ENCODE measurements at regions not wholly inside any gene's neighbourhood (a gene's known extent, or its start where the extent isn't known, plus 50 kb on each side); places are given as distances from the start of the nearest gene placed in this dataset.

DNA sequence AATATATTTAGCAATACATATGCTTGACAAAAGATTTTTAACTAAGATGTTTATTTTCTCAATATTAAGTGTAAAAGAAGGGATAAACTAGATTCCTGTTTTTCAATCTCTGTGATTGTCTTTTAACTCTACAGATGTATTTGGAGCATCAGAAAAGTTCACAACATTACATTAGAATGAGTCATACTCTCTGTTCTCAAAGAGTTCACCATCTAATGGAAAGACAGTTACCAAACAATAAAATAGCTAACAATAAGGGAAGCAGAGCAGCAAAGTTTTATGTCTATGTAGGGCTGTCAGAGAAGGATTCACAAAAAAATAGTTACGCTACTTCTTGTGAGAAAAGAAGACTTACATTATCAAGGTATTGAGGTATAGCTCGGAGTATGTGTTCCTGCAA is 109.2 kb upstream of the MAP2 start:
- CTCF ChIA-PET, result interaction anchor here (1.4 kb wide), 1 partner anchor 20 kb away, joined by 4 read pairs; no protein-coding TSS in a partner anchor
- H3K27me3 ChIP-seq (ENCODE audit: insufficient read depth), result no peaks in the 10 kb centered on the region
- 74% methylated on average over 2 of the region's 2 CpGs for WGBS (ENCODE audit: low lambda C conversion rate)
- H3K36me3 ChIP-seq (replicated peaks in 1 of 2; ENCODE audit: control insufficient read depth in 1 of 2, insufficient read depth in 2 of 2, low read length in 1 of 2), result no peaks in the 10 kb centered on the region
- no peak overlapping the region for H3K9ac ChIP-seq
- H3K4me1 ChIP-seq (ENCODE audit: control insufficient read depth in 1 of 2, insufficient read depth in 2 of 2, low read depth in 1 of 2, low read length in 1 of 2), result no peaks in the 10 kb centered on the region
- H3F3A ChIP-seq (replicated peaks; ENCODE audit: insufficient read depth), result no peaks in the 10 kb centered on the region
- TF ChIP-seq, protein P1, sequence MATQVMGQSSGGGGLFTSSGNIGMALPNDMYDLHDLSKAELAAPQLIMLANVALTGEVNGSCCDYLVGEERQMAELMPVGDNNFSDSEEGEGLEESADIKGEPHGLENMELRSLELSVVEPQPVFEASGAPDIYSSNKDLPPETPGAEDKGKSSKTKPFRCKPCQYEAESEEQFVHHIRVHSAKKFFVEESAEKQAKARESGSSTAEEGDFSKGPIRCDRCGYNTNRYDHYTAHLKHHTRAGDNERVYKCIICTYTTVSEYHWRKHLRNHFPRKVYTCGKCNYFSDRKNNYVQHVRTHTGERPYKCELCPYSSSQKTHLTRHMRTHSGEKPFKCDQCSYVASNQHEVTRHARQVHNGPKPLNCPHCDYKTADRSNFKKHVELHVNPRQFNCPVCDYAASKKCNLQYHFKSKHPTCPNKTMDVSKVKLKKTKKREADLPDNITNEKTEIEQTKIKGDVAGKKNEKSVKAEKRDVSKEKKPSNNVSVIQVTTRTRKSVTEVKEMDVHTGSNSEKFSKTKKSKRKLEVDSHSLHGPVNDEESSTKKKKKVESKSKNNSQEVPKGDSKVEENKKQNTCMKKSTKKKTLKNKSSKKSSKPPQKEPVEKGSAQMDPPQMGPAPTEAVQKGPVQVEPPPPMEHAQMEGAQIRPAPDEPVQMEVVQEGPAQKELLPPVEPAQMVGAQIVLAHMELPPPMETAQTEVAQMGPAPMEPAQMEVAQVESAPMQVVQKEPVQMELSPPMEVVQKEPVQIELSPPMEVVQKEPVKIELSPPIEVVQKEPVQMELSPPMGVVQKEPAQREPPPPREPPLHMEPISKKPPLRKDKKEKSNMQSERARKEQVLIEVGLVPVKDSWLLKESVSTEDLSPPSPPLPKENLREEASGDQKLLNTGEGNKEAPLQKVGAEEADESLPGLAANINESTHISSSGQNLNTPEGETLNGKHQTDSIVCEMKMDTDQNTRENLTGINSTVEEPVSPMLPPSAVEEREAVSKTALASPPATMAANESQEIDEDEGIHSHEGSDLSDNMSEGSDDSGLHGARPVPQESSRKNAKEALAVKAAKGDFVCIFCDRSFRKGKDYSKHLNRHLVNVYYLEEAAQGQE (IDR thresholded peaks at IDR 0.05; ENCODE audit: low read depth, low read length), result no peak
- TF ChIP-seq PBX3 (IDR thresholded peaks at IDR 0.05) (no peak), RAD21 (IDR thresholded peaks at IDR 0.05; ENCODE audit: low read length) (no peak), NFIC (IDR thresholded peaks at IDR 0.05; ENCODE audit: borderline replicate concordance) (no peak), SIN3A (IDR thresholded peaks at IDR 0.05; ENCODE audit: borderline replicate concordance, low read depth, low read length) (no peak), POLR2AphosphoS5 (IDR thresholded peaks at IDR 0.05; ENCODE audit: low read depth, low read length) (no peak), CTCF (IDR thresholded peaks at IDR 0.05) (no peak), RCOR1 (IDR thresholded peaks at IDR 0.05; ENCODE audit: low read length) (no peak), EZH2phosphoT487 (IDR thresholded peaks at IDR 0.05; ENCODE audit: borderline replicate concordance, low read depth) (no peak), JUND (IDR thresholded peaks at IDR 0.05) (peak; percentile 26; the same call in 1 of the 2 replicates), RXRA (IDR thresholded peaks at IDR 0.05; ENCODE audit: borderline replicate concordance, low read depth) (no peak), GABPA (IDR thresholded peaks at IDR 0.05; ENCODE audit: low read depth) (no peak), FOSL2 (IDR thresholded peaks at IDR 0.05; ENCODE audit: borderline replicate concordance, low read depth) (peak; percentile 32; the same call in 1 of the 2 replicates)
- TF ChIP-seq, protein P2, sequence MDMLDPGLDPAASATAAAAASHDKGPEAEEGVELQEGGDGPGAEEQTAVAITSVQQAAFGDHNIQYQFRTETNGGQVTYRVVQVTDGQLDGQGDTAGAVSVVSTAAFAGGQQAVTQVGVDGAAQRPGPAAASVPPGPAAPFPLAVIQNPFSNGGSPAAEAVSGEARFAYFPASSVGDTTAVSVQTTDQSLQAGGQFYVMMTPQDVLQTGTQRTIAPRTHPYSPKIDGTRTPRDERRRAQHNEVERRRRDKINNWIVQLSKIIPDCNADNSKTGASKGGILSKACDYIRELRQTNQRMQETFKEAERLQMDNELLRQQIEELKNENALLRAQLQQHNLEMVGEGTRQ (IDR thresholded peaks at IDR 0.05; ENCODE audit: borderline replicate concordance, low read depth, low read length), result no peak
- DNase-seq, result no peak
- no peaks in the 10 kb centered on the region for H3K79me2 ChIP-seq (ENCODE audit: insufficient read depth)
- no peak overlapping the region for H3K4me2 ChIP-seq
- H3K4me3 ChIP-seq (ENCODE audit: low read depth in 2 of 2, low read length in 1 of 2), result no peak overlapping the region
- no peaks in the 10 kb centered on the region for H4K20me1 ChIP-seq (ENCODE audit: insufficient read depth)
- no peak overlapping the region for H2AFZ ChIP-seq (ENCODE audit: low read depth)
- no peak overlapping the region for H3K27ac ChIP-seq (ENCODE audit: low read depth in 2 of 2, low read length in 1 of 2)
- no peaks in the 10 kb centered on the region for H3K9me2 ChIP-seq
- H3K9me3 ChIP-seq, result no peaks in the 10 kb centered on the region
- POLR2A ChIA-PET, result no interaction called here

All from SK-N-SH (cell line).